ENCODE measurements at regions not wholly inside any gene's neighbourhood (a gene's known extent, or its start where the extent isn't known, plus 50 kb on each side); places are given as distances from the start of the nearest gene placed in this dataset.

DNA sequence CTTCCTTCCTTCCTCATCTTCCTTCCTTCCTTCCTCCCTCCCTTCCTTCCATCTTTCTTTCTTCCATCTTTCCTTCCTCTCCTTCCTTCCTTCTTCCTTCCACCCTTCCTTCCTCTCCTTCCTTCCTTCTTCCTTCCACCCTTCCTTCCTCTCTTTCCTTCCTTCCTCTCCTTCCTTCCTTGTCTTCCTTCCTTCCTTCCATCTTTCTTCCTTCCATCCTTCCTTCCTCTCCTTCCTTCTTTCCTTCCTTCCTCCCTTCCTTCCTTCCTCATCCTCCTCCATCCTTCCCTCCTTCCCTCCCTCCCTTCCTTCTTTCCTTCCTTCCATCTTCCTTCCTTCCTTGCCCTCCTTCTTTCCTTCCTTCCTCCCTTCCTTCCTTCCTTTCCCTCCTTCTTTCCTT, 361.4 kb upstream of the TSHZ2 start:
- Histone ChIP-seq H3K4me2 (ENCODE audit: low read length) (no peak overlapping the region), H2AFZ (ENCODE audit: low read depth, low read length) (no peak overlapping the region), H3K79me2 (replicated peaks; ENCODE audit: insufficient read depth, low read length) (no peaks in the 10 kb centered on the region), H3K9ac (ENCODE audit: low read length) (no peak overlapping the region), H3K27me3 (ENCODE audit: insufficient read depth, low read depth, low read length) (no peaks in the 10 kb centered on the region), H3K4me3 (ENCODE audit: low read length) (no peak overlapping the region), H3K9me3 (ENCODE audit: low read length) (no peaks in the 10 kb centered on the region), H4K20me1 (ENCODE audit: insufficient read depth) (no peaks in the 10 kb centered on the region), H3K36me3 (ENCODE audit: insufficient read depth, low read length) (no peaks in the 10 kb centered on the region), H3F3A (ENCODE audit: insufficient read depth, low read length, poor library complexity, severe bottlenecking) (no peaks in the 10 kb centered on the region), H3K9me2 (ENCODE audit: insufficient read depth, low read length) (no peaks in the 10 kb centered on the region), H3K27ac (ENCODE audit: low read length) (no peak overlapping the region)
- TF ChIP-seq TAF1 (IDR thresholded peaks at IDR 0.05; ENCODE audit: low read depth) (no peak), CTCF (IDR thresholded peaks at IDR 0.05; ENCODE audit: poor library complexity, severe bottlenecking) (no peak), EZH2 (IDR thresholded peaks at IDR 0.05; ENCODE audit: borderline replicate concordance, insufficient read depth, low read length, poor library complexity, severe bottlenecking) (no peak), EP300 (conservative IDR thresholded peaks at IDR 0.05; ENCODE audit: poor library complexity, severe bottlenecking) (no peak), POLR2AphosphoS5 (IDR thresholded peaks at IDR 0.05) (no peak), SMC3 (conservative IDR thresholded peaks at IDR 0.05; ENCODE audit: poor library complexity) (no peak), RAD21 (conservative IDR thresholded peaks at IDR 0.05) (no peak), MXI1 (conservative IDR thresholded peaks at IDR 0.05; ENCODE audit: poor library complexity, severe bottlenecking) (no peak), REST (IDR thresholded peaks at IDR 0.05; ENCODE audit: borderline replicate concordance) (no peak)

GRCh38 chr20:52601295-52601971, 370.7 kb upstream of the TSHZ2 start:
- no peak overlapping the region for H2AFZ ChIP-seq (ENCODE audit: low read depth, low read length)
- no peak overlapping the region for H3K4me2 ChIP-seq (ENCODE audit: low read length)
- no peak overlapping the region for H3K9ac ChIP-seq (ENCODE audit: low read length)
- no peaks in the 10 kb centered on the region for H3F3A ChIP-seq (ENCODE audit: insufficient read depth, low read length, poor library complexity, severe bottlenecking)
- no peak overlapping the region for H3K27ac ChIP-seq (ENCODE audit: low read length)
- no peaks in the 10 kb centered on the region for H3K36me3 ChIP-seq (ENCODE audit: insufficient read depth, low read length)
- H3K9me2 ChIP-seq (ENCODE audit: insufficient read depth, low read length), result no peaks in the 10 kb centered on the region
- no peaks in the 10 kb centered on the region for H3K27me3 ChIP-seq (ENCODE audit: insufficient read depth, low read depth, low read length)
- H4K20me1 ChIP-seq (ENCODE audit: insufficient read depth), result no peaks in the 10 kb centered on the region
- H3K9me3 ChIP-seq (ENCODE audit: low read length), result no peaks in the 10 kb centered on the region
- no peak overlapping the region for H3K4me3 ChIP-seq (ENCODE audit: low read length)
- no peak for TF ChIP-seq MXI1 (conservative IDR thresholded peaks at IDR 0.05; ENCODE audit: poor library complexity, severe bottlenecking)
- no peak for TF ChIP-seq TAF1 (IDR thresholded peaks at IDR 0.05; ENCODE audit: low read depth)
- no peak for TF ChIP-seq POLR2AphosphoS5 (IDR thresholded peaks at IDR 0.05)
- TF ChIP-seq EZH2 (IDR thresholded peaks at IDR 0.05; ENCODE audit: borderline replicate concordance, insufficient read depth, low read length, poor library complexity, severe bottlenecking), result no peak
- no peak for TF ChIP-seq EP300 (conservative IDR thresholded peaks at IDR 0.05; ENCODE audit: poor library complexity, severe bottlenecking)
- no peak for TF ChIP-seq REST (IDR thresholded peaks at IDR 0.05; ENCODE audit: borderline replicate concordance)
- no peak for TF ChIP-seq CTCF (IDR thresholded peaks at IDR 0.05; ENCODE audit: poor library complexity, severe bottlenecking)
- TF ChIP-seq RAD21 (conservative IDR thresholded peaks at IDR 0.05), result no peak
- no peak for TF ChIP-seq SMC3 (conservative IDR thresholded peaks at IDR 0.05; ENCODE audit: poor library complexity)
- H3K79me2 ChIP-seq (replicated peaks; ENCODE audit: insufficient read depth, low read length), result no peaks in the 10 kb centered on the region
